GM18909 (cell line): ENCODE measurements at regions not wholly inside any gene's neighbourhood (a gene's known extent, or its start where the extent isn't known, plus 50 kb on each side); places are given as distances from the start of the nearest gene placed in this dataset.

ENCODE experiments used
- ATAC-seq: cut with Tn5 transposase; IDR thresholded peaks from one replicate; pipeline ENCODE4 v1.9.1; 2021; ENCODE audit warnings: mild to moderate bottlenecking; ENCODE audit not compliant: unreplicated experiment, poor library complexity

GRCh38 chr3:152095472-152095871, 173.3 kb upstream of the MBNL1 start:
- no peak for ATAC-seq

- ATAC-seq, result no peak
These were observed 172.3 kb upstream of the MBNL1 start for GRCh38 chr3:152096280-152096906.

- ATAC-seq, result no peak
These were observed 171.6 kb upstream of the MBNL1 start for GRCh38 chr3:152097120-152097519.

- ATAC-seq, result no peak
These were observed 171.0 kb upstream of the MBNL1 start for GRCh38 chr3:152097770-152098169.

- ATAC-seq, result peak; percentile 99
These were observed 168.1 kb upstream of the MBNL1 start for GRCh38 chr3:152100491-152101132.

GRCh38 chr3:152102410-152102809, 166.3 kb upstream of the MBNL1 start:
- ATAC-seq, result no peak

GRCh38 chr3:152103257-152103656, 165.5 kb upstream of the MBNL1 start:
- ATAC-seq, result no peak

- no peak for ATAC-seq
These were observed 163.8 kb upstream of the MBNL1 start for GRCh38 chr3:152104847-152105415.

- no peak for ATAC-seq
These were observed 163.3 kb upstream of the MBNL1 start for GRCh38 chr3:152105446-152105845.

GRCh38 chr3:152109038-152109437, 159.7 kb upstream of the MBNL1 start:
- no peak for ATAC-seq

- ATAC-seq, result no peak
These were observed 155.3 kb upstream of the MBNL1 start for GRCh38 chr3:152113413-152113812.

- ATAC-seq, result no peak
These were observed 154.6 kb upstream of the MBNL1 start for GRCh38 chr3:152113992-152114651.

GRCh38 chr3:152120601-152121269, 148.0 kb upstream of the MBNL1 start:
- ATAC-seq, result no peak

- ATAC-seq, result no peak
These were observed 147.5 kb upstream of the MBNL1 start for GRCh38 chr3:152121270-152121636.

- ATAC-seq, result no peak
These were observed 145.9 kb upstream of the MBNL1 start for GRCh38 chr3:152122851-152123250.

- ATAC-seq, result no peak
These were observed 145.3 kb upstream of the MBNL1 start for GRCh38 chr3:152123457-152123856.

- no peak for ATAC-seq
These were observed 142.5 kb upstream of the MBNL1 start for GRCh38 chr3:152126260-152126659.

GRCh38 chr3:152127058-152127457, 141.7 kb upstream of the MBNL1 start:
- peak; percentile 100 for ATAC-seq

GRCh38 chr3:152128356-152128755, 140.4 kb upstream of the MBNL1 start:
- ATAC-seq, result no peak

- no peak for ATAC-seq
These were observed 129.1 kb upstream of the MBNL1 start for GRCh38 chr3:152139651-152140050.

- ATAC-seq, result no peak
These were observed 122.3 kb upstream of the MBNL1 start for GRCh38 chr3:152146461-152146860.
